CD4-positive, alpha-beta T cell treated with Interleukin-17A for 4 hours (primary cell): ENCODE measurements at regions not wholly inside any gene's neighbourhood (a gene's known extent, or its start where the extent isn't known, plus 50 kb on each side); places are given as distances from the start of the nearest gene placed in this dataset.

ENCODE experiments used
- DNase-seq: peaks from one replicate; pipeline ENCODE4 v3.0.0-alpha.2; 2020; ENCODE audit warnings: mixed read lengths

GRCh38 chr1:212190169-212190568 lies 95.0 kb upstream of the PPP2R5A start:
- no peak for DNase-seq

GRCh38 chr1:212192261-212192998 lies 92.8 kb upstream of the PPP2R5A start:
- no peak for DNase-seq

GRCh38 chr1:212196355-212196754 lies 88.9 kb upstream of the PPP2R5A start:
- no peak for DNase-seq

- no peak for DNase-seq
Measured at GRCh38 chr1:212201461-212201860, 83.7 kb upstream of the PPP2R5A start.

- no peak for DNase-seq
Measured at GRCh38 chr1:212203630-212204029, 81.6 kb upstream of the PPP2R5A start.

- DNase-seq: no peak
Measured at GRCh38 chr1:212205006-212205405, 80.2 kb upstream of the PPP2R5A start.

GRCh38 chr1:212205843-212206242 lies 79.4 kb upstream of the PPP2R5A start:
- no peak for DNase-seq

- no peak for DNase-seq
Measured at GRCh38 chr1:212207118-212207517, 78.1 kb upstream of the PPP2R5A start.

GRCh38 chr1:212207822-212208520 lies 77.2 kb upstream of the PPP2R5A start:
- no peak for DNase-seq

- no peak for DNase-seq
Measured at GRCh38 chr1:212208978-212209644, 76.1 kb upstream of the PPP2R5A start.

- DNase-seq: no peak
Measured at GRCh38 chr1:212211371-212211770, 73.8 kb upstream of the PPP2R5A start.

- no peak for DNase-seq
Measured at GRCh38 chr1:212212343-212212742, 72.9 kb upstream of the PPP2R5A start.

GRCh38 chr1:212212906-212213305 lies 72.3 kb upstream of the PPP2R5A start:
- no peak for DNase-seq

GRCh38 chr1:212213784-212214183 lies 71.4 kb upstream of the PPP2R5A start:
- DNase-seq: no peak

- no peak for DNase-seq
Measured at GRCh38 chr1:212214325-212214724, 70.9 kb upstream of the PPP2R5A start.

GRCh38 chr1:212215910-212216309 lies 69.3 kb upstream of the PPP2R5A start:
- no peak for DNase-seq

GRCh38 chr1:212217633-212218032 lies 67.6 kb upstream of the PPP2R5A start:
- DNase-seq: no peak

- DNase-seq: no peak
Measured at GRCh38 chr1:212218065-212218464, 67.1 kb upstream of the PPP2R5A start.

- no peak for DNase-seq
Measured at GRCh38 chr1:212218911-212219310, 66.3 kb upstream of the PPP2R5A start.

- no peak for DNase-seq
Measured at GRCh38 chr1:212219679-212220463, 65.3 kb upstream of the PPP2R5A start.

- no peak for DNase-seq
Measured at GRCh38 chr1:212221801-212222200, 63.4 kb upstream of the PPP2R5A start.

GRCh38 chr1:212224102-212224501 lies 61.1 kb upstream of the PPP2R5A start:
- DNase-seq: no peak

GRCh38 chr1:212225416-212225815 lies 59.8 kb upstream of the PPP2R5A start:
- no peak for DNase-seq
